ENCODE measurements at regions not wholly inside any gene's neighbourhood (a gene's known extent, or its start where the extent isn't known, plus 50 kb on each side); places are given as distances from the start of the nearest gene placed in this dataset.

DNA sequence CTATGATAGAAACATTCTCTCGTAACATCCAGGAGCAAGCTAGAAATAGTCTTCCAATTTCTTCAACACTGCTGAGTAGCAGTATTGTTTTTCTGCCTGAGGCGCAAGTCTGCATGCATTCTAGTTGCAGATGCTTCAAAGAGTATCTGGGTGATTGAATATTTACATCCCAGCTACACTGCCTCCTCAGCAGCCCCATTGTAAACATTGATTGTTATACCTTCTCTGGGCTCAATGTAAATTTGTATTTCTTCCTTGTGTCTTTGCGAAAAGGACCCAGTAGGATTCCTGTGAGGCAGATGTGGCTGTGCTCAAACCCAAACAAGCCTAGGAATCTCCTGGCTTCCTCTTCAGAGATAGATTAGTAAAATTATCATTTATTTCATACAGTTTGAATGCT lies 320.7 kb downstream of the CDC14C start:
- TF ChIP-seq, protein P1, sequence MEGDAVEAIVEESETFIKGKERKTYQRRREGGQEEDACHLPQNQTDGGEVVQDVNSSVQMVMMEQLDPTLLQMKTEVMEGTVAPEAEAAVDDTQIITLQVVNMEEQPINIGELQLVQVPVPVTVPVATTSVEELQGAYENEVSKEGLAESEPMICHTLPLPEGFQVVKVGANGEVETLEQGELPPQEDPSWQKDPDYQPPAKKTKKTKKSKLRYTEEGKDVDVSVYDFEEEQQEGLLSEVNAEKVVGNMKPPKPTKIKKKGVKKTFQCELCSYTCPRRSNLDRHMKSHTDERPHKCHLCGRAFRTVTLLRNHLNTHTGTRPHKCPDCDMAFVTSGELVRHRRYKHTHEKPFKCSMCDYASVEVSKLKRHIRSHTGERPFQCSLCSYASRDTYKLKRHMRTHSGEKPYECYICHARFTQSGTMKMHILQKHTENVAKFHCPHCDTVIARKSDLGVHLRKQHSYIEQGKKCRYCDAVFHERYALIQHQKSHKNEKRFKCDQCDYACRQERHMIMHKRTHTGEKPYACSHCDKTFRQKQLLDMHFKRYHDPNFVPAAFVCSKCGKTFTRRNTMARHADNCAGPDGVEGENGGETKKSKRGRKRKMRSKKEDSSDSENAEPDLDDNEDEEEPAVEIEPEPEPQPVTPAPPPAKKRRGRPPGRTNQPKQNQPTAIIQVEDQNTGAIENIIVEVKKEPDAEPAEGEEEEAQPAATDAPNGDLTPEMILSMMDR (IDR thresholded peaks at IDR 0.05; ENCODE audit: low read depth, low read length, missing input control): no peak
- no peak for TF ChIP-seq GABPA (IDR thresholded peaks at IDR 0.05 in 1 of 2, conservative IDR thresholded peaks at IDR 0.05 in 1 of 2)
- TF ChIP-seq, protein P2, sequence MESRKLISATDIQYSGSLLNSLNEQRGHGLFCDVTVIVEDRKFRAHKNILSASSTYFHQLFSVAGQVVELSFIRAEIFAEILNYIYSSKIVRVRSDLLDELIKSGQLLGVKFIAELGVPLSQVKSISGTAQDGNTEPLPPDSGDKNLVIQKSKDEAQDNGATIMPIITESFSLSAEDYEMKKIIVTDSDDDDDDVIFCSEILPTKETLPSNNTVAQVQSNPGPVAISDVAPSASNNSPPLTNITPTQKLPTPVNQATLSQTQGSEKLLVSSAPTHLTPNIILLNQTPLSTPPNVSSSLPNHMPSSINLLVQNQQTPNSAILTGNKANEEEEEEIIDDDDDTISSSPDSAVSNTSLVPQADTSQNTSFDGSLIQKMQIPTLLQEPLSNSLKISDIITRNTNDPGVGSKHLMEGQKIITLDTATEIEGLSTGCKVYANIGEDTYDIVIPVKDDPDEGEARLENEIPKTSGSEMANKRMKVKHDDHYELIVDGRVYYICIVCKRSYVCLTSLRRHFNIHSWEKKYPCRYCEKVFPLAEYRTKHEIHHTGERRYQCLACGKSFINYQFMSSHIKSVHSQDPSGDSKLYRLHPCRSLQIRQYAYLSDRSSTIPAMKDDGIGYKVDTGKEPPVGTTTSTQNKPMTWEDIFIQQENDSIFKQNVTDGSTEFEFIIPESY (IDR thresholded peaks at IDR 0.05): no peak
- TF ChIP-seq JUND (IDR thresholded peaks at IDR 0.05): no peak
- TF ChIP-seq TAF1 (conservative IDR thresholded peaks at IDR 0.05): no peak
- no peak for TF ChIP-seq YY1 (IDR thresholded peaks at IDR 0.05)
- no peak for TF ChIP-seq REST (IDR thresholded peaks at IDR 0.05)
- TF ChIP-seq EGR1 (IDR thresholded peaks at IDR 0.05; ENCODE audit: low read depth in 2 of 2): no peak
- TF ChIP-seq HNF4A (conservative IDR thresholded peaks at IDR 0.05): no peak
- no peak for TF ChIP-seq RXRA (IDR thresholded peaks at IDR 0.05)

All from liver (tissue), 3 donors.